ENCODE measurements at regions not wholly inside any gene's neighbourhood (a gene's known extent, or its start where the extent isn't known, plus 50 kb on each side); places are given as distances from the start of the nearest gene placed in this dataset.
"Not testable (repeated sequence)": the region's sequence is repeated elsewhere in the genome, so short reads cannot be mapped to it uniquely, and the experiment has no call there.

DNA sequence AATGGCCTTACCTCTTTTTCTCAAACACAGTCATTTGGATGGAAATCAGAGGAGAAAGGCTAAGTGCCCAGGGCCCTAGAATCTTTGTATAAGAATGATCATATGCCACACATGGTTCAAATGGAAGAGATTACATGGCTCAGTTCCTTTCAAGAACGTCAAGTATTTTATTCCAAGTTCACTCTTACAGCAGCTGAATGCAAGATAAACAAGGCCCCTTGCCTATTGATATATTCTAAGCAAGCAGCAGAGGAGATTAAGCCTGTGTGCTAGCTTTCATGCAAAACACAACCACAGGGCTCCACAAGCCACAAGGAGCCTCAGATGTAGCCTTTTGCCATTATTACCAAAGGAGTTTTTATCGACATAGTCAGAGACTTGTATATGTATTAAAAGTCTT, 55.3 kb upstream of the SLCO6A1 start:
- DNase-seq (ENCODE audit: low read depth in 4 of 4, low spot score in 3 of 4), result peak in 1 of 4 donors; percentile 17

DNA sequence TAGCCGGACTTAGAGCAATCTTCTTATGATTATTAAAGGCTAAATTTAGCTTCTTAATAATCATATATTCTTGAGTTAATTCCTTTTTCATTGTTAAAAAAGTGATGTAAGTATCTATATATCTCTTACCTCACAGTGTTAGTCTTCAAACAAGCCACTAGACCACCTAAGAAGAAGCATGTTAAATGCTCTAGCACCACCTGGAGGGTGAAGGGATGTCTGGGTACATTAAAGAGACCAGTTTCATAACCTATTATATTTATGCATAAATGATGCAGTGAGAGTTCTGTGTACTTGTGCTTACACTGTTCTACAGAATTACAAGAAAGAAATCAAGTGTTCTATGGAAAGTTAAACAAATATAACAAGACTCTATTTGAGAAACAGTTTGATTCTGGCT, 55.9 kb upstream of the SLCO6A1 start:
- DNase-seq (ENCODE audit: low read depth in 4 of 4, low spot score in 3 of 4), result no peak

DNA sequence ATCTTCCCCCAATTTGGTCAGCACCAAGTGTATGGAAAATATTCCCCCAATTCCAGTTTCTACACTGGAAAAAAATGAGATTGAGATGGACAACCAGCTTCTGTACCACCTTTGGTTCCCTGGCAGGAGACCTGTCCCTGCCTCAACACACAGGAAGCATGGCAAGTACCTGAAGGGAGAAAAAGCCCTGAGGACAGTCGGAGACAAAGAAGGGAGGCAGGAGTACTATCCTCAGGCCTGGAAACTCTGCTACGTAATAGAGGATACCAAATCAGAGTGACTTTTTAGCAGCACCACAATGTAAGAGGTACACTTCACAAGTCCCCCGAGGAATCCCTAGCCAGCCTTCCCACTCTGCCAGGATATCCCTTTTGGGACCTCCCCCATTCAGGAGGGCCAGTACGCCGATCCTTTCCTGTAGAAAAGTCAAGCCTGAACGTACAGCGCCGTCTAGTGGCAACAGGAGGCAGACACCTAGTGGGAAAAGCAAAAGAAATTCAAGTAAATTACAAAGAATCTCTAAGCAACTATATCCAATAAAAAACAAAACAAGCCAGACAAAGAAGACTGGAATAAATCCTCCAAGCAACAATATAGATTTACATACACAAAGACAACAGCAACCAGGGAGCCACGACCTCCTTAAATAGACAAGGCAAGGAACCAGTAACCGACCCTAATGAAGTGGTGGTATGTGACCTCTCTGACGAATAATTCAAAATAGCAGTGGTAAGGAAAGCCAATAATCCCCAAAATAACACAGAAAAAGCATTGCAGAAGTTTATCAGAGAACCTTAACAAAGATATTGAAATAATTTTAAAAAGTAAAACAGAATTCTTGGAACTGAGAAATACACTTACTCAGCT, 63.3 kb upstream of the SLCO6A1 start:
- no peak for DNase-seq (ENCODE audit: low read depth in 4 of 4, low spot score in 3 of 4)

DNA sequence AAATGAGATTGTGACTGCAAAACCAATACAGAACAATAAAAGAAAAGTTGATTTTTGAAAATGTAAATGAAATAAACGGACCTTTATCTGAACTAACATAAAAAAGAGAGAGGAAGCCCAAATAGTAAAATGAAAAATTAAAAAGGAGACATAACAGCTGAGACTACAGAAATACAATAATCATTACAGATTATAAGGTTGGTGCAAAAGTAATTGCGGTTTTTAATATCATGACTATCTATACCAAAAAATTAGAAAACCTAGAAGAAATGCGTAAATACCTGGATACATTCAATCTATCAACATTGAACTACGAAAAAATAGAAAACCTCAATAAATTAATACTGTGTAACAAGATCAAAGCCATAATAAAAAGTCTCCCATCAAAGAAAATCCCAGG, 71.9 kb upstream of the SLCO6A1 start:
- no peak for DNase-seq (ENCODE audit: low read depth in 4 of 4, low spot score in 3 of 4)

DNA sequence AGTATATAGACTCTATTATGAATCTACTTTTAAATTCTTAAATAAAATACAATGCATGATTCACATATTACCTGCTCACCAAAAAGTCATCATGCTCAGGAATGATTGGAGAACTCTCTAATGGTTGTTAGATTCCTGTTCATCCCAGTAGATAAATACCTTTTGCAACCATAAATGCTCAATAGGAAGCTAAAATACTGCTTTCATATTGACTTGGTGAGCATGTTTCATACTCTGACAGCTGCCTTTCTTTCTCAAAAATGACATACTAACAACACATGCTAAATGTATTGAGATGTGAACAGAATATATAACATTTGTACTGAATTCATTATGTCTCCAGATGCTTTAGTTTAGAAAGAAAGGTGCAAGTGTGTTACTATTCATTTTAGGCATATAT, 79.6 kb upstream of the SLCO6A1 start:
- DNase-seq (ENCODE audit: low read depth in 4 of 4, low spot score in 3 of 4), result no peak

DNA sequence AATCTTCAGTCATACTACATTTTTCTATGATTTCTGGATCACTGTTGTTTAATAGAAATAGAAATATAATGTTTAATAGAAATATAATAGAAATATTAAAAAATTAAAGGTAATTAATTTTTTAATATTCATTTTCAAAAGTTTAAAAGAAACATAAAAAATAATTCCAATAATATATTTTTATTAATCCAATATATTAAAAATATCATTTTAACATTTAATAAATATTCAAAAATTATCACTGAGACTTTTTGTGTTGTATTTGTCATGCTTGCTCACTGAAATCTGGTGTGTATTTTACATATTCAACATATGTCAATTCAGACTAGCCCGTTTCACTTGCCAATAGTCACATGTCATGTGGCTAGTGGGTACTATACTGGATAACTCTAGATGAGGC, 80.6 kb upstream of the SLCO6A1 start:
- DNase-seq (ENCODE audit: low read depth in 4 of 4, low spot score in 3 of 4), result no peak

DNA sequence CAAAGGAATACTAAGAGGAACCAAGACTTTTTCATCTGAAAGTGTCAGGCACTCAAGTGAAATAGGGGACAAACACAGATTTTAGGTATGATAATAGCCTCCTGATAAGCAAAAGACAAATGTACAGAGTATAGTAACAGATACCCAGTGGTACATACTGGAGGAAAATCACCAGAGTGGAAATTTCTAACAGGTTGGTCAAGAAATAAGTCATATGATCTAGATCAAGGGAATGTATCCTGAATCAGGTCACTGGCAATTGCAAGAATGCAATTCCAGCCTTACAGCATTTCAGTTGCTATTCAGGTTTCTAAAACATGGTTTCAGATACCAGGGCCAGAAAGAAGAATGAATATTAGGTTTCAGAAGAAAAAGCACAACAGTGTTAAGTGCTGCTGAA, 82.2 kb upstream of the SLCO6A1 start:
- no peak for DNase-seq (ENCODE audit: low read depth in 4 of 4, low spot score in 3 of 4)

DNA sequence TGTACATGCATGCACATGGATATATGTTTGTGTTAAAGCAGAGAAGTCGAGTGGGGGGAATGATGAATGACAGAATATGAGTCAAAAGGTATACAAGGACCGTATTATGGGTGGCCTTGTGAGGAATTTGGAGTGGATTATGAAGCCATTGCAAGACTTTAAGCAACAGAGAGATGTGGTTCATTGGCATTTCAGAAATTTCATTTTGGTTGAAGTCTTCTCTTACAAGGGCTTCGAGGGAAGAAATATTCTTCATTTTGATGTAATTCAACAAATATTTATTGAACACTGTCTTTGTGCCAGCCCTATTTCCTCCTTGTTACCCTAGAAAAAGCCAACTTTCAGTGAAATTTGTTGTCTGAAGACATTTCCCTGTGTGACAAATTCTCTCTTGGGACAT, 83.9 kb upstream of the SLCO6A1 start:
- no peak for DNase-seq (ENCODE audit: low read depth in 4 of 4, low spot score in 3 of 4)

DNA sequence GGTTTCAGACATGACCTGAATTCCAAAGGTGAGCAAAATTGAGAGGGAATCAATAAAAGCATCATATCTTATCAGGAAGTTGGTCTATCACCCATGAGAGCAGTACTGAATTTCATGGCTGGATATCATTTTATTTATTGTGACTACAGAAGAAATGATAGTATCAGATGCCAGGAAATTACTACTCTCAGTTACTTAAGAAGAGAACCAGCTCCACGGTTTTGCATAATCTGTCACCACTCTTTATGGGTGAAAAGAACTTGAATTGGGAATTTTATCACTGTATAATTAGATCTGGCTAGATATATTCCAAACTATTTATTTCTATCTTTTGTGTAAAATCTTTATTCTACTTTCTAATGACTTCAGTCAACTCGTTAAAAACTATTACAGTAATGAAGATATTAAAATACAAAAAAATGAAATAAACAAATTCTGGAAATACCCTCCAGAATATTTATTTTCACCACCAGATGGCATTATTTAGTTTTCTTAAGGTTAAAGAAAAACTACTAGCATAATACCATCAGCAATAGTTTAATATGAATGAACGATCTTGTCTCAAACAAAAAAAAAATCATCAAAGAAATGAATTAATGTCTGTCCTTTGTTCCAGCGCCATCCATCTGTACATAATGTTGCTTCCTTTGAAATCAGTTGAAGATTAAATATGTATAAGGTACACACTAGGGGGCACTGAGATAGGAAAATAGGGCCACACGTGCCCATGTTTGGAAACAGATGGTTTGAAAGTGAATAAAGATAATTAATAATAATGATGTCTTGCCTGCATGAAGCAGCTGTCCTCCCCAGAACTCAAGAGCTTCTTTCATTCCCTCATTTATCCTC, 84.7 kb upstream of the SLCO6A1 start:
- DNase-seq (ENCODE audit: low read depth in 4 of 4, low spot score in 3 of 4), result no peak

DNA sequence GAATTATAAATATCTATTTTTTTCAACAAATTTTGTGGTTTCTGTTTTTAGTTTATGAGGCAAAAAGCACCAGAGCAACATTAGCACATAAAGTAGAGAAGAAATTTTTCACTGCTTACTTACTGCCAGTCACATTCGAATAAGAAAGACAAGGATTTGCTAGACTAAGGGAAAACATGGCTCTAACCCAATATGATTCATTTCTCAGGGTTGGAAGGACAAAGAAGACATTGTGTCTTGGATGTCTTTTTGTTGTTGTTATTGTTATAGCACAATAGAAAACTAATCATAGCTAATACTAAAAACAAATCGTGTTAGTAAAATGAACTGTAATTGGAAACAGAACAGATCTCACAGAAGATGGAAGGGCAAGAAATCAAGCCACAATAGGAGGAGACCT, 90.9 kb upstream of the SLCO6A1 start:
- no peak for DNase-seq (ENCODE audit: low read depth in 4 of 4, low spot score in 3 of 4)

DNA sequence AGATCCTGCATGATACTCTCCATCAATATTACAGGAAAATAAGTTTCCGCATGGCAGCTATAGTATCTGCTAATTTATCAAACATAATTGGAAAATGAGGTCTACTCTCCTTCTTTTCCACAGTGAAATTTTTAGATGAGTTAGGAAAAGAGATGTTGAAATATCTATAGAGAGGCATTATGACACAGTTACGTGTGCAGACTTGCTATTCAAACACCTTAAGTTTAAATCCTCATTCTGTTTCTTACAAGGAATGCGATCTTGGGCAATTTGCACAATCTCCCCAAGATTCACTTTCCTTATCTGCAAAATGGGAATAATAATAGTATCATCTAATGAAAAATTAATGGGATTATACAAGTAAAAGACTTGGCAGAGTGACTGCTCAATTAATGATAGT, 91.7 kb upstream of the SLCO6A1 start:
- no peak for DNase-seq (ENCODE audit: low read depth in 4 of 4, low spot score in 3 of 4)

DNA sequence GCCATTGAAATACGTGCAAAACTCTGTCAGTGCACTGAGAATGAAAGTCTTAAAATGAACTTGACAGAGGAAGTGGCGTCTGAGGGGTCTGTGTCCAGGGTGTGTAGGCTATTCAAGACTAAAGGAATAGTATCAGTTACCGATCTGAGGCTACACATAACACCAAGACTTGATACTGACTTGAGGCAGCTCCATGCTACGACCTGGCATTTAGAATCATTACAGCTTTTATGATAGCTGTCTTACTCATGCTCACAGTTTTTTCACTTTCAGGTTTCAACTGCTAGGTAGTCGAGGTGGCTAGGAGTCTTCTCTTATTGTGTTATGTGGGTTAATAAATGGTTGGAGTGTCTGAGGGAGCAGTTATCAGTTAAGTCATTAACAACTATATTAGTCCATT, 92.8 kb upstream of the SLCO6A1 start:
- DNase-seq (ENCODE audit: low read depth in 4 of 4, low spot score in 3 of 4), result no peak

DNA sequence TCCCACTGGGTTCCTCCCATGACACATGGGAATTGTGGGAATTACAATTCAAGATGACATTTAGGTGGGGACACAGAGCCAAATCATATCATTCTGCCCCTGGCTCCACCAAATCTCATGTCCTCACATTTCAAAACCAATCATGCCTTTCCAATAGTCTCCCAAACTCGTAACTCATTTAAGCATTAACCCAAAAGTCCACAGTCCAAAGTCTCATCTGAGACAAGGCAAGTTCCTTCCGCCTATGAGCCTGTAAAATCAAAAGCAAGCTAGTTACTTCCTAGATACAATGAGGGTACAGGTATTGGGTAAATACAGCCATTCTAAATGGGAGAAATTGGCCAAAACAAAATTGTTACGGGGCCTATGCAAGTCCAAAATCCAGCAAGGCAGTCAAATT, 93.8 kb upstream of the SLCO6A1 start:
- DNase-seq (ENCODE audit: low read depth in 4 of 4, low spot score in 3 of 4), result not testable (repeated sequence)

DNA sequence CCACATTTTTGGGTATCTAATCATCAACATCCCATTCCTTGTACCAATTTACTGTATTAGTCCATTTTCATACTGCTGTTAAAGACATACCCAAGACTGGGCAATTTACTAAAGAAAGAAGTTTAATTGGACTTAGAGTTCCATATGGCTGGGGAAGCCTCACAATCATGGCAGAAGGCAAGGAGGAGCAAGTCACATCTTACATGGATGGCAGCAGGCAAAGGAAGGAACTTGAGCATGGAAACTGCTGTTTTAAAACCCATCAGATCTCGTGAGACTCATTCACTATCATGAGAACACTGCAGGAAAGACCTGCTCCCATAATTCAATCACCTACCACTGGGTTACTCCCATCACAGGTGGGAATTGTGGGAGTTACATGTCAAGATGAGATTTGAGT, 95.4 kb upstream of the SLCO6A1 start:
- DNase-seq (ENCODE audit: low read depth in 4 of 4, low spot score in 3 of 4), result no peak

DNA sequence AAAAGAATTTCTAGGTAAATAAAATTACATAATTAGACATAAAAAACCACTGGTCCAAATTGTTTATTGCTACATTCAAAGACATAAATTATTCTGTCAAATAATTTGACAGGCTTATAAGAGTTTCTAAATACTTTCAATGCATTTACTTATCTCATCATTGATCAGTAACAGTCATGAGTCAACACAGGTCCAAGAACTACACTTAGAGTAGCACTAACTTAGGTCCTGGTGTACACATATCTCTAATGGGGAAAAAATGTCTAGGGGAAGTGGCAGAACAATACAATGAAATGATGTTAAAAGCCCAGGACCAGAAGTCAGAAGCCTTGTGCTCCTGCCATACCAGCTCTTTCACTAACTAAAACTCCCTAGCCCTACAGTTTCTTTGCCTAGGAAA, 96.5 kb upstream of the SLCO6A1 start:
- no peak for DNase-seq (ENCODE audit: low read depth in 4 of 4, low spot score in 3 of 4)

DNA sequence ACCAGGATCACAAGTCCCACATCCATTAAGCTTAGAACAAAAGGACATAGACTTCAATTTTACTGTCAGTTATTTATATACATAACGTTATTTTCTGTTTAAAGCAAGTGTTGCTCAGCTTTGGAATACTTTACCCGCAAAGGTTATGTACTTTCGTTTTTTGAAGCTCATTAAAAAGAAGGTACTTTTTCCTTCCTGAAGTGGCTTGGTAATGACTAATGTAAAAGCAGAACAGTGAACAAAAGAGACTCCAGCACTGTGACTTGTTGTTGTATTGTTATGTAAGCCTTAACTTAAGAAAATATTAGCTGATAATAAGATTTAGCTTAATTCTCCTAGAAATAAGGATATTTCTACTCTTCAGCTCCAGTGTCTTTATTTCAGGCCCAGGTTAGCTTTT, 97.3 kb upstream of the SLCO6A1 start:
- DNase-seq (ENCODE audit: low read depth in 4 of 4, low spot score in 3 of 4), result no peak

DNA sequence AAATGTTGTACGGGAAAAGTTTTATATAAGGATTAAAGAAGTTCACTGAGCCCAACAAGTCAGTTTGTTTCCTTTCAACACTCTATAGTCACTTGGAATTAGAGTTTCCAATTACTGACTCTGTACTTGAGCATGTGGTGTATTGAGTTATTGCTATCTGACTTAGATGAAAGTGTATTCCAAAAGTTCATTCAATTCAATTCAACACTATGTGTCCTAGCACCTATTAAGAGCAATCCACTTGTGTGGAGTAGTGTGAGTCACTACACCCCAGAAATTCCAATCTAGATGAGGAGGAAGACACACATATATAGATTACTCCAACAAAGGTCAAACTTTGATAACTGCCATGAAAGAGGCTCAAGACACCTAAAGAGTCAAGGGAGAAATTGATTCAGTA, 98.2 kb upstream of the SLCO6A1 start:
- no peak for DNase-seq (ENCODE audit: low read depth in 4 of 4, low spot score in 3 of 4)

DNA sequence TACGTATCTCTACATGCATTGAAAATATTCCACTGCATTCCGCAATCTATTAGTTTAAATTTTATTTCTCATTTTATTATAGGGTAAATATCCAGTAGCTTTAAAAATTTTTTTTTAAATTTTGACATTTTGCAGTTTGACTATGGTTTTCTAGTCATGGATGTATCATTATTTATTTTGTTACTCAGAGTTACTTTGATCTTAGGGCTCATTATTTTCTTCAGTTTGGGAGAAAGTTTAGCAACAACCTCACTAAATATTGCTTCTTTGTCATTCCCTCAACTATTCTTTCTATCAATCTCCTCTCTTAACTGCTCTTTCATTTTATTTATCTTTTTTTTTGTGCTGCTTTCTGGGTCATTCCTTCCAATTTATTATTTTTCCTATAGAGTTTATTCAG, 100.5 kb upstream of the SLCO6A1 start:
- DNase-seq (ENCODE audit: low read depth in 4 of 4, low spot score in 3 of 4), result no peak

DNA sequence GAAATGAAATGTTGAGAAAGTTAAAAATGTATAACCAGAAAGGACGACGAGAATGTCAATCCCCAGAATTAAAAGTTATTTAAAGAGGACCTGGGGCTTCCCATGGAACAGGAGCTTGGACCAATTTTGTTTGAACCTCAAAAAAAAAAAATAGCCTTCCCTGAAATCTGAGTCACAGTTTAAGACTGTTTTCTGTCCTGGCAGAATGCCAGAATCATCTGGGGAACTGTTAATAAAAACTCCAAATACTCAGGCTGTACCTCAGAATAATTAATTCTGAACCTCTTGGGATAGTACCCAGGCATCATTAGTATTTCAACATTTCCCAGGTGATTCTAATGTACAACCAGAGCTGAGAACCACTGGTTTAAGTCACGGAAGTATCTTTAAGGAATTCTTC, 102.2 kb upstream of the SLCO6A1 start:
- no peak for DNase-seq (ENCODE audit: low read depth in 4 of 4, low spot score in 3 of 4)

DNA sequence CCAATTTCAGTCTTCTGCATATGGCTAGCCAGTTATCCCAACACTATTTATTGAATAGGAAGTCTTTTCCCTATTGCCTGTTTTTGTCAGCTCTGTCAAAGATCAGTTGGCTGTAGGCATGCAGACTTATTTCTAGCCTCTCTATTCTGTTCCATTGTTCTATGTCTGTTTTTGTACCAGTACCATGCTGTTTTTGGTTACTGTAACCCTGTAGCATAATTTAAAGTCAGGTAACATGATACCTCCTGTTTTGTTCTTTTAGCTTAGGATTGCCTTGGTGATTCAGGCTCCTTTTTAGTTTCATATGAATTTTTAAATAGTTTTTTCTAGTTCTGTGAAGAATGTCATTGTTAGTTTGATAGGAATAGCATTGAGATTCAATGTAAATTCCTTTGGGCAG, 104.9 kb upstream of the SLCO6A1 start:
- DNase-seq (ENCODE audit: low read depth in 4 of 4, low spot score in 3 of 4), result no peak

DNA sequence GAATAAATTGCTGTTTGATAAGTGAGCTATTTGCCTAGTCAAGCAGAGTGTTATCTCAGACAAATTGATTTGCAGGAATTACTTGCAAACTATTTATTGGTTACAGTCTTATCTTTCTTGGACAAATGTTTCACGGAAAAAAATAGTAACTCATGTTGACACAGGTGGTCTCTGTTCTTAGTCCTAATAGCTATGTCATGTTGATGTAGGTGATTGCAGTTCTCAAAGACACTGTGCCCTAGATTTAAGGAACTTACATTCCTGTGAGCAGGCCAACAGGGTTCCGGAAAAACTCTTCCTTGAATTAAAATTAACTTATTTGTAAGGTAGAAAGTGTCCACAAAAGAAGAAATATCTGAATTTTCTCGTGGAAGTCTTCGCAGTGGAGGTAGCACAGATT, 109.6 kb upstream of the SLCO6A1 start:
- DNase-seq (ENCODE audit: low read depth in 4 of 4, low spot score in 3 of 4), result no peak

DNA sequence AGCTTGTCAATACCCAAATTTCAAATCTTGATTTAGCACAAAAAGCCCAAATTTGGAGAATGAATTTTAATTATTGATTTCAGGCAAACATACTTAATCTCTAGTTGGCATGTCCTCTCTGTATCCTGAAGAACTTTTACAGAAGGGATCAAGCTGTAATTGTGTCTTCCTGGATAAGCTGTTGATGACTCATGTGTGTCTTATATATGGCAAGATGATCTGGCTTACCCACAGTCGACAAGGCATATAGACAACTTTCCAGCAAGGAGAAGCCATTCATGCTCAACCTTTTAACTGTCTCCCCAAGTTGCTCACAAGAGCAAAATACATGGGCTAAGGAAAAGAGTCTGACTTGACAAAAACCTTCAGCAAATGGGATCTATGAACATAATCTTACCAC, 112.5 kb upstream of the SLCO6A1 start:
- no peak for DNase-seq (ENCODE audit: low read depth in 4 of 4, low spot score in 3 of 4)

Measured in left renal pelvis (tissue), 4 donors.